ENCODE measurements at regions not wholly inside any gene's neighbourhood (a gene's known extent, or its start where the extent isn't known, plus 50 kb on each side); places are given as distances from the start of the nearest gene placed in this dataset.

GRCh38 chr10:56508562-56508961 is 147.5 kb upstream of the ZWINT start:
- Histone ChIP-seq H3K9me2 (ENCODE audit: insufficient read depth) (no peaks in the 10 kb centered on the region), H3K27ac (ENCODE audit: low read depth) (no peak overlapping the region), H2AFZ (no peak overlapping the region), H3K4me3 (no peak overlapping the region), H3K4me2 (no peak overlapping the region), H3K4me1 (ENCODE audit: insufficient read depth) (no peaks in the 10 kb centered on the region), H3K79me2 (replicated peaks; ENCODE audit: insufficient read depth) (no peaks in the 10 kb centered on the region), H3F3A (replicated peaks; ENCODE audit: low read depth) (no peaks in the 10 kb centered on the region), H4K20me1 (replicated peaks; ENCODE audit: insufficient read depth) (no peaks in the 10 kb centered on the region), H3K27me3 (ENCODE audit: insufficient read depth) (no peaks in the 10 kb centered on the region), H3K36me3 (ENCODE audit: insufficient read depth) (no peaks in the 10 kb centered on the region)
- no peak overlapping the region for H3K4me3 Mint-ChIP-seq
- no peaks in the 10 kb centered on the region for H3K27me3 Mint-ChIP-seq (ENCODE audit: insufficient read depth, low read depth, poor library complexity)
- H3K9me3 Mint-ChIP-seq: no peaks in the 10 kb centered on the region; the same call in 2 of the 3 replicates
- no peak for DNase-seq (ENCODE audit: low spot score)
- H3K27ac Mint-ChIP-seq: no peak overlapping the region
- no peaks in the 10 kb centered on the region for H3K36me3 Mint-ChIP-seq (ENCODE audit: low read depth)
- no peak for TF ChIP-seq EZH2 (IDR thresholded peaks at IDR 0.05; ENCODE audit: low read depth, unreplicated experiment)
- no peak for TF ChIP-seq ETS1 (IDR thresholded peaks at IDR 0.05)
- TF ChIP-seq ZNF331 (CRISPR knock-in tag; IDR thresholded peaks at IDR 0.05; ENCODE audit: low read depth): no peak
- no peak for TF ChIP-seq POLR2AphosphoS5 (IDR thresholded peaks at IDR 0.05; ENCODE audit: low read depth)
- no peaks in the 10 kb centered on the region for H3K4me1 Mint-ChIP-seq
- ATAC-seq: no peak

GRCh38 chr10:56507033-56507432 is 146.0 kb upstream of the ZWINT start:
- H3K27me3 Mint-ChIP-seq (ENCODE audit: insufficient read depth, low read depth, poor library complexity): no peaks in the 10 kb centered on the region
- Histone ChIP-seq H3K27me3 (ENCODE audit: insufficient read depth) (no peaks in the 10 kb centered on the region), H3K4me2 (no peak overlapping the region), H3K27ac (ENCODE audit: low read depth) (no peak overlapping the region), H3F3A (replicated peaks; ENCODE audit: low read depth) (no peaks in the 10 kb centered on the region), H3K4me3 (no peak overlapping the region), H3K9me2 (ENCODE audit: insufficient read depth) (no peaks in the 10 kb centered on the region), H2AFZ (no peak overlapping the region), H3K79me2 (replicated peaks; ENCODE audit: insufficient read depth) (no peaks in the 10 kb centered on the region), H3K4me1 (ENCODE audit: insufficient read depth) (no peaks in the 10 kb centered on the region), H4K20me1 (replicated peaks; ENCODE audit: insufficient read depth) (no peaks in the 10 kb centered on the region), H3K36me3 (ENCODE audit: insufficient read depth) (no peaks in the 10 kb centered on the region)
- no peaks in the 10 kb centered on the region for H3K4me1 Mint-ChIP-seq
- no peak for DNase-seq (ENCODE audit: low spot score)
- ATAC-seq: no peak
- no peak overlapping the region for H3K4me3 Mint-ChIP-seq
- H3K36me3 Mint-ChIP-seq (ENCODE audit: low read depth): no peaks in the 10 kb centered on the region
- H3K27ac Mint-ChIP-seq: no peak overlapping the region
- H3K9me3 Mint-ChIP-seq: no peaks in the 10 kb centered on the region; the same call in 2 of the 3 replicates
- TF ChIP-seq ZNF331 (CRISPR knock-in tag; IDR thresholded peaks at IDR 0.05; ENCODE audit: low read depth) (no peak), CTCF (conservative IDR thresholded peaks at IDR 0.05; ENCODE audit: low read depth in 2 of 2) (no peak), POLR2AphosphoS5 (IDR thresholded peaks at IDR 0.05; ENCODE audit: low read depth) (no peak), EZH2phosphoT487 (IDR thresholded peaks at IDR 0.05; ENCODE audit: unreplicated experiment) (no peak), JUNB (IDR thresholded peaks at IDR 0.05; ENCODE audit: unreplicated experiment) (no peak), EZH2 (IDR thresholded peaks at IDR 0.05; ENCODE audit: low read depth, unreplicated experiment) (no peak), ETS1 (IDR thresholded peaks at IDR 0.05) (no peak), ZNF114 (CRISPR knock-in tag; IDR thresholded peaks at IDR 0.05) (no peak), CREB1 (CRISPR knock-in tag; IDR thresholded peaks at IDR 0.05; ENCODE audit: low read depth) (no peak), REST (IDR thresholded peaks at IDR 0.05; ENCODE audit: unreplicated experiment) (no peak), NANOG (IDR thresholded peaks at IDR 0.05; ENCODE audit: borderline replicate concordance) (no peak)
